ENCODE measurements at regions not wholly inside any gene's neighbourhood (a gene's known extent, or its start where the extent isn't known, plus 50 kb on each side); places are given as distances from the start of the nearest gene placed in this dataset.

DNA sequence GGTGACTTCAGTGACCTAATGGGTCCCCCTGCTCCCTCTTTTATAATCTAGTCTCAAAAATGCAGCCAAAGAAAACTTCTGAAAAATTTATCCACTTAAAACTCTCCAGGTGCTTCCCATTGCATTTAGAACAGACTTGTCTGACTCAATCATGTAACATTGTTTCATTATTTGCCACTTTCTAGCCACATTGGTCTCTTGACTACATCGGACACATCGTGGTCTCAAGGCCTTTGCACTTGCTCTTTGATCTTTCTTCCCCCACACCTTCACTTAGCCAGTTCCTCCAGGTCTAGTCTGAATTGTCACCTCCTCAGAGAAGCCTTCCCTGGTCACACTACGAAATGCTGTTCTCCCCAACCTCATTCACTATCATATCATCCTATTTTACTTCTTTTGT, 97.0 kb upstream of the E2F8 start:
- TF ChIP-seq, protein P1, sequence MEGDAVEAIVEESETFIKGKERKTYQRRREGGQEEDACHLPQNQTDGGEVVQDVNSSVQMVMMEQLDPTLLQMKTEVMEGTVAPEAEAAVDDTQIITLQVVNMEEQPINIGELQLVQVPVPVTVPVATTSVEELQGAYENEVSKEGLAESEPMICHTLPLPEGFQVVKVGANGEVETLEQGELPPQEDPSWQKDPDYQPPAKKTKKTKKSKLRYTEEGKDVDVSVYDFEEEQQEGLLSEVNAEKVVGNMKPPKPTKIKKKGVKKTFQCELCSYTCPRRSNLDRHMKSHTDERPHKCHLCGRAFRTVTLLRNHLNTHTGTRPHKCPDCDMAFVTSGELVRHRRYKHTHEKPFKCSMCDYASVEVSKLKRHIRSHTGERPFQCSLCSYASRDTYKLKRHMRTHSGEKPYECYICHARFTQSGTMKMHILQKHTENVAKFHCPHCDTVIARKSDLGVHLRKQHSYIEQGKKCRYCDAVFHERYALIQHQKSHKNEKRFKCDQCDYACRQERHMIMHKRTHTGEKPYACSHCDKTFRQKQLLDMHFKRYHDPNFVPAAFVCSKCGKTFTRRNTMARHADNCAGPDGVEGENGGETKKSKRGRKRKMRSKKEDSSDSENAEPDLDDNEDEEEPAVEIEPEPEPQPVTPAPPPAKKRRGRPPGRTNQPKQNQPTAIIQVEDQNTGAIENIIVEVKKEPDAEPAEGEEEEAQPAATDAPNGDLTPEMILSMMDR (IDR thresholded peaks at IDR 0.05 in 2 of 3, conservative IDR thresholded peaks at IDR 0.05 in 1 of 3; ENCODE audit: insufficient read depth in 2 of 3, low read depth in 1 of 3, low read length in 3 of 3): no peak
- TF ChIP-seq NFIX (CRISPR knock-in tag; IDR thresholded peaks at IDR 0.05; ENCODE audit: low read depth): no peak
- no peak for TF ChIP-seq CEBPZ (IDR thresholded peaks at IDR 0.05; ENCODE audit: borderline replicate concordance, low read depth, low read length)
- TF ChIP-seq YY1 (IDR thresholded peaks at IDR 0.05; ENCODE audit: borderline replicate concordance in 1 of 3, control insufficient read depth in 1 of 3, extremely low read depth in 1 of 3, insufficient read depth in 3 of 3, insufficient read length in 1 of 3, insufficient replicate concordance in 2 of 3, low read depth in 1 of 3, low read length in 2 of 3): no peak
- TF ChIP-seq, protein P2, sequence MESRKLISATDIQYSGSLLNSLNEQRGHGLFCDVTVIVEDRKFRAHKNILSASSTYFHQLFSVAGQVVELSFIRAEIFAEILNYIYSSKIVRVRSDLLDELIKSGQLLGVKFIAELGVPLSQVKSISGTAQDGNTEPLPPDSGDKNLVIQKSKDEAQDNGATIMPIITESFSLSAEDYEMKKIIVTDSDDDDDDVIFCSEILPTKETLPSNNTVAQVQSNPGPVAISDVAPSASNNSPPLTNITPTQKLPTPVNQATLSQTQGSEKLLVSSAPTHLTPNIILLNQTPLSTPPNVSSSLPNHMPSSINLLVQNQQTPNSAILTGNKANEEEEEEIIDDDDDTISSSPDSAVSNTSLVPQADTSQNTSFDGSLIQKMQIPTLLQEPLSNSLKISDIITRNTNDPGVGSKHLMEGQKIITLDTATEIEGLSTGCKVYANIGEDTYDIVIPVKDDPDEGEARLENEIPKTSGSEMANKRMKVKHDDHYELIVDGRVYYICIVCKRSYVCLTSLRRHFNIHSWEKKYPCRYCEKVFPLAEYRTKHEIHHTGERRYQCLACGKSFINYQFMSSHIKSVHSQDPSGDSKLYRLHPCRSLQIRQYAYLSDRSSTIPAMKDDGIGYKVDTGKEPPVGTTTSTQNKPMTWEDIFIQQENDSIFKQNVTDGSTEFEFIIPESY (CRISPR knock-in tag; IDR thresholded peaks at IDR 0.05): no peak
- TF ChIP-seq ARID4B (CRISPR knock-in tag; IDR thresholded peaks at IDR 0.05): no peak
